CD4-positive, alpha-beta T cell (primary cell): ENCODE measurements at regions not wholly inside any gene's neighbourhood (a gene's known extent, or its start where the extent isn't known, plus 50 kb on each side); places are given as distances from the start of the nearest gene placed in this dataset.

ENCODE experiments used
- ATAC-seq: fragments of 200-7000 bp; cut with Tn5 transposase; one replicate; pipeline ENCODE4 v1.10.0; 2022; ENCODE audit warnings: mild to moderate bottlenecking; ENCODE audit not compliant: poor library complexity
- CTCF ChIA-PET: fragments of 350-600 bp; sonication (Branson Sonifier 250); formaldehyde crosslinking; loops from one replicate; lab custom pipeline; 2021; ENCODE audit warnings: antibody characterized with exemption, inconsistent platforms; lab: Charles Lee
- POLR2A ChIA-PET: fragments of 350-600 bp; sonication (Branson Sonifier 250); formaldehyde crosslinking; loops from one replicate; lab custom pipeline; 2021; ENCODE audit warnings: antibody characterized with exemption, inconsistent platforms; lab: Charles Lee
- DNase-seq, 14 experiments: peaks; one replicate each; pipeline ENCODE4 v3.0.0-alpha.2; 2013 to 2020; ENCODE audit warnings: mixed read lengths in 2 of 14
- H3K27ac ChIP-seq, 2 donors: one replicate each; pipeline versions ENCODE4 v1.5.1 to v1.7.0; 2013; ENCODE audit warnings: low read length in 2 of 2, low read depth in 1 of 2, mild to moderate bottlenecking in 1 of 2
- H3K27me3 ChIP-seq, 2 experiments: 1 replicate in 1 of 2; 2 replicates in 1 of 2; pipeline versions ENCODE4 v1.6.1 to v1.7.0; 2013; ENCODE audit warnings: low read length in 2 of 2, control low read depth in 1 of 2, mild to moderate bottlenecking in 1 of 2, moderate library complexity in 1 of 2; ENCODE audit not compliant: insufficient read depth in 2 of 2, control insufficient read depth in 1 of 2
- H3K36me3 ChIP-seq: one replicate; pipeline ENCODE4 v1.6.1; 2013; ENCODE audit warnings: low read length, control low read depth; ENCODE audit not compliant: insufficient read depth
- H3K4me1 ChIP-seq: one replicate; pipeline ENCODE4 v1.6.1; 2013; ENCODE audit warnings: low read length, control low read depth; ENCODE audit not compliant: insufficient read depth
- H3K4me3 ChIP-seq: one replicate; pipeline ENCODE4 v1.5.1; 2013; ENCODE audit warnings: mild to moderate bottlenecking, low read length, moderate library complexity
- H3K9me3 ChIP-seq, 2 experiments: 1 replicate in 1 of 2; 2 replicates in 1 of 2; pipeline versions ENCODE4 v1.6.1 to v1.7.0; 2013; ENCODE audit warnings: low read length in 2 of 2, mild to moderate bottlenecking in 2 of 2, control low read depth in 1 of 2, moderate library complexity in 1 of 2; ENCODE audit not compliant: control insufficient read depth in 1 of 2, insufficient read depth in 1 of 2
- H3K27ac Mint-ChIP-seq: one replicate; pipeline ENCODE4 v1.8.0; 2020; ENCODE audit warnings: mixed read lengths
- H3K27me3 Mint-ChIP-seq: one replicate; pipeline ENCODE4 v1.8.0; 2021; ENCODE audit warnings: mixed read lengths
- H3K36me3 Mint-ChIP-seq: one replicate; pipeline ENCODE4 v1.8.0; 2021; ENCODE audit warnings: low read depth, mixed read lengths
- H3K4me1 Mint-ChIP-seq: one replicate; pipeline ENCODE4 v1.8.0; 2021; ENCODE audit warnings: low read depth, mixed read lengths
- H3K4me3 Mint-ChIP-seq: one replicate; pipeline ENCODE4 v1.8.0; 2020; ENCODE audit warnings: mild to moderate bottlenecking, mixed read lengths
- H3K9me3 Mint-ChIP-seq: one replicate; pipeline ENCODE4 v1.8.0; 2020; ENCODE audit warnings: mixed read lengths
- intact Hi-C, 2 experiments: fragments of 100-400 bp; cut with DNase I in 1 of 2; cut with micrococcal nuclease in 1 of 2; formaldehyde crosslinking; loops; one replicate each; pipeline versions ENCODE4 v1.15.1 to v1.9.0; 2023 to 2025; cut with DNase I, micrococcal nuclease
- TF ChIP-seq, protein P1 (sequence below): fragments of 200-600 bp; IDR thresholded peaks from one replicate; pipeline ENCODE4 v1.8.0; 2022; ENCODE audit warnings: antibody characterized with exemption, mild to moderate bottlenecking

DNA sequence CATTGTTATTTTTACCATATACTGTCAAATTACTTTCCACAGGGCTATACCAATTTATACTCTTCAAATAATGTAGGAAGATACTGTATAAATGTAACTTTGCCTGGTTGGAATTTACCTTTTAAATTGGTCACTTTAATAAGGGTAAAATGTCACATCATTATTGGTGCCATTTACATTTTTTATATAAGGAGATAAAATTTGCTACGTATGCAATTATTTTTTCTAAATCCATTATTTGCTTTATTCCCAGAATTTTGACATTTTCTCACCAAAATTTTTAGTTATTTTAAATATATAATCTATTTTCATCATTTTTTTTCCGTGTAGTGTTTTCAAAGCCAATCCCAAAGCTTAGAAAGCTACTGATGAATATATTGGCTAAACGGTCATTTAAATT, 664.7 kb downstream of the KCNJ2 start:
- intact Hi-C loops: no loop called here
- no peak overlapping the region for H3K4me3 Mint-ChIP-seq
- CTCF ChIA-PET: no interaction called here
- DNase-seq: no peak
- no peak overlapping the region for H3K27ac Mint-ChIP-seq
- H3K27me3 Mint-ChIP-seq: no peaks in the 10 kb centered on the region
- H3K36me3 ChIP-seq: no peaks in the 10 kb centered on the region
- ATAC-seq: no peak
- TF ChIP-seq, protein P1, sequence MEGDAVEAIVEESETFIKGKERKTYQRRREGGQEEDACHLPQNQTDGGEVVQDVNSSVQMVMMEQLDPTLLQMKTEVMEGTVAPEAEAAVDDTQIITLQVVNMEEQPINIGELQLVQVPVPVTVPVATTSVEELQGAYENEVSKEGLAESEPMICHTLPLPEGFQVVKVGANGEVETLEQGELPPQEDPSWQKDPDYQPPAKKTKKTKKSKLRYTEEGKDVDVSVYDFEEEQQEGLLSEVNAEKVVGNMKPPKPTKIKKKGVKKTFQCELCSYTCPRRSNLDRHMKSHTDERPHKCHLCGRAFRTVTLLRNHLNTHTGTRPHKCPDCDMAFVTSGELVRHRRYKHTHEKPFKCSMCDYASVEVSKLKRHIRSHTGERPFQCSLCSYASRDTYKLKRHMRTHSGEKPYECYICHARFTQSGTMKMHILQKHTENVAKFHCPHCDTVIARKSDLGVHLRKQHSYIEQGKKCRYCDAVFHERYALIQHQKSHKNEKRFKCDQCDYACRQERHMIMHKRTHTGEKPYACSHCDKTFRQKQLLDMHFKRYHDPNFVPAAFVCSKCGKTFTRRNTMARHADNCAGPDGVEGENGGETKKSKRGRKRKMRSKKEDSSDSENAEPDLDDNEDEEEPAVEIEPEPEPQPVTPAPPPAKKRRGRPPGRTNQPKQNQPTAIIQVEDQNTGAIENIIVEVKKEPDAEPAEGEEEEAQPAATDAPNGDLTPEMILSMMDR: no peak
- H3K4me1 Mint-ChIP-seq: no peaks in the 10 kb centered on the region
- no peaks in the 10 kb centered on the region for H3K36me3 Mint-ChIP-seq
- no peaks in the 10 kb centered on the region for H3K27me3 ChIP-seq
- H3K4me1 ChIP-seq: no peaks in the 10 kb centered on the region
- POLR2A ChIA-PET: no interaction called here
- H3K9me3 ChIP-seq: no peaks in the 10 kb centered on the region
- no peak overlapping the region for H3K4me3 ChIP-seq
- H3K27ac ChIP-seq: no peak overlapping the region
- peaks cover 5% of the 10 kb centered on the region for H3K9me3 Mint-ChIP-seq

DNA sequence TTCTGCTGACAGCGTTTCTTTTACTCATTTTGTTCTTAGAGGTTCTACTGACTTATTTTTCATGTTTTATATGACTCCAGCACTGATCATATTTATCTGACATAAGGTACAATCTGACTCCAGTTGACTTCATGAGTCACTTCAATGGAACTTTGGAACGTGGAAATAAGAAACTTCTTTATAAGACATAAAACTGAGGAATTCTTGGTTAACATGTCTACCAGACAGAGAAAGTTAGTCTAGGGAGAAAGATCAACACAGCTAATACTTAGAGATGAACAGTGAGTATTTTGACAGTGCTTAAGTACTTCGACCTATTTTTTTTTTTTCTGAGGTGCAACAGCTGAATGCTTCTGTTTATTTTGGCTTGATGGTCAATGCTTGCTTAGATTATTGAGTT, 679.5 kb downstream of the KCNJ2 start:
- no peak for ATAC-seq
- Mint-ChIP-seq H3K27ac (no peak overlapping the region), H3K9me3 (peaks cover 4% of the 10 kb centered on the region), H3K4me3 (no peak overlapping the region), H3K27me3 (no peaks in the 10 kb centered on the region), H3K36me3 (no peaks in the 10 kb centered on the region), H3K4me1 (no peaks in the 10 kb centered on the region)
- ChIA-PET CTCF (no interaction called here), POLR2A (no interaction called here)
- TF ChIP-seq, protein P1: no peak
- H3K4me1 ChIP-seq: no peaks in the 10 kb centered on the region
- intact Hi-C loops: no loop called here
- no peaks in the 10 kb centered on the region for H3K9me3 ChIP-seq
- no peak overlapping the region for H3K4me3 ChIP-seq
- no peaks in the 10 kb centered on the region for H3K36me3 ChIP-seq
- no peaks in the 10 kb centered on the region for H3K27me3 ChIP-seq
- no peak overlapping the region for H3K27ac ChIP-seq
- DNase-seq: no peak

DNA sequence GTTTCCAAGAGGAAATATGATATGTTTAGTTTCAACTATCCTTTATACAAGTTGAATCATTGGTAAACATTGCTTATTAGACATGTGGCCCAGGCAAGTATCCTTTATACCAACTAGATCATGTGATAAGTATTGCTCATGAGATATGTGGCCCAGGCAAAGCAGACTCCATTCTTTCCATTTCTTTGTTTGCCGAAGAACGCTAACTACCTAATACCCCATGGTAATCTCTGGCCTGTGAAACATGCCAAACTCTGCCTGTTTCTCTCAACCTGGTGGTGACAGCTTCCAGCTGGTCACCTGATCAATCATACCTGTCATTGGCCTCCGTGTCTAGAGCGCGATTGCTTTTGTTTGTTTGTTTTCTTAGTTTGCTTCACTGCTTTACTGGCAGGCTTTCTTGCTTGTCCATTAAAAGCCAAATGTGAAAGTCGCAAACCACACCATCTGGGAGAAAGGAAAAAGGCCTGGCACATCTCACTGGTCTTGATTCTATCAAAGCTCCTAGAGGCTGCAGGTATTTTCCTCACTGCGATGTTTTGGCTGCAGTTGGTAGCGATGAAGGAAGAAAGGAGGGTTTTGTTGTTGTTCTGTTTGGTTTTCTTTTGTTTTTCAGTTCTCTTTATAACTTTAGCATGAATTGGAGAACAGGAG, 686.2 kb downstream of the KCNJ2 start:
- no peaks in the 10 kb centered on the region for H3K4me1 Mint-ChIP-seq
- Histone ChIP-seq H3K36me3 (no peaks in the 10 kb centered on the region), H3K4me3 (no peak overlapping the region), H3K4me1 (no peaks in the 10 kb centered on the region), H3K9me3 (no peaks in the 10 kb centered on the region), H3K27ac (no peak overlapping the region), H3K27me3 (no peaks in the 10 kb centered on the region)
- no peak for DNase-seq
- ChIA-PET CTCF (no interaction called here), POLR2A (no interaction called here)
- TF ChIP-seq, protein P1: no peak
- no peak overlapping the region for H3K27ac Mint-ChIP-seq
- no peak for ATAC-seq
- H3K36me3 Mint-ChIP-seq: no peaks in the 10 kb centered on the region
- intact Hi-C loops: loop anchor here in 1 of 2 experiments (10.0 kb wide), 1 partner anchor 59 kb away; no protein-coding TSS in a partner anchor
- no peaks in the 10 kb centered on the region for H3K27me3 Mint-ChIP-seq
- H3K4me3 Mint-ChIP-seq: no peak overlapping the region
- peaks cover 1% of the 10 kb centered on the region for H3K9me3 Mint-ChIP-seq
